HUES6 (cell line): ENCODE measurements at regions not wholly inside any gene's neighbourhood (a gene's known extent, or its start where the extent isn't known, plus 50 kb on each side); places are given as distances from the start of the nearest gene placed in this dataset.
"Not testable (repeated sequence)": the region's sequence is repeated elsewhere in the genome, so short reads cannot be mapped to it uniquely, and the experiment has no call there.

ENCODE experiments used
- H3K27ac ChIP-seq: 2 replicates; pipeline ENCODE4 v1.7.0; 2013; ENCODE audit warnings: low read depth, mild to moderate bottlenecking, low read length, inconsistent platforms
- H3K27me3 ChIP-seq: 2 replicates; pipeline ENCODE4 v1.6.1; 2013; ENCODE audit warnings: low read length; ENCODE audit not compliant: control insufficient read depth, insufficient read depth
- H3K36me3 ChIP-seq: 2 replicates; pipeline ENCODE4 v1.6.1; 2013; ENCODE audit warnings: low read length; ENCODE audit not compliant: control insufficient read depth, insufficient read depth
- H3K4me1 ChIP-seq: 2 replicates; pipeline ENCODE4 v1.6.1; 2013; ENCODE audit warnings: low read length; ENCODE audit not compliant: control insufficient read depth, insufficient read depth
- H3K4me3 ChIP-seq: 2 replicates; pipeline ENCODE4 v1.5.1; 2013; ENCODE audit warnings: low read depth, low read length
- H3K9ac ChIP-seq: one replicate; pipeline ENCODE4 v1.6.1; 2013; ENCODE audit warnings: mild to moderate bottlenecking, low read length
- H3K9me3 ChIP-seq: 2 replicates; pipeline ENCODE4 v1.6.1; 2013; ENCODE audit warnings: low read depth, low read length; ENCODE audit not compliant: control insufficient read depth, insufficient read depth

GRCh38 chr6:50394139-50394538 is 319.2 kb upstream of the TFAP2D start:
- not testable (repeated sequence) for H3K27ac ChIP-seq, H3K36me3 ChIP-seq, H3K9me3 ChIP-seq, H3K4me1 ChIP-seq, H3K9ac ChIP-seq, H3K27me3 ChIP-seq, H3K4me3 ChIP-seq

GRCh38 chr6:50404643-50405042 is 308.7 kb upstream of the TFAP2D start:
- Histone ChIP-seq H3K27ac (no peak overlapping the region), H3K27me3 (no peaks in the 10 kb centered on the region), H3K9ac (no peak overlapping the region), H3K9me3 (no peaks in the 10 kb centered on the region), H3K4me3 (no peak overlapping the region), H3K4me1 (no peaks in the 10 kb centered on the region), H3K36me3 (no peaks in the 10 kb centered on the region)

- H3K9me3 ChIP-seq: no peaks in the 10 kb centered on the region
- H3K27me3 ChIP-seq: no peaks in the 10 kb centered on the region
- no peak overlapping the region for H3K9ac ChIP-seq
- H3K4me1 ChIP-seq: 0 out of 2 replicates have a peak, but pooled peaks cover 6% of the 10 kb centered on the region
- no peak overlapping the region for H3K27ac ChIP-seq
- H3K36me3 ChIP-seq: no peaks in the 10 kb centered on the region
- no peak overlapping the region for H3K4me3 ChIP-seq
Observed at GRCh38 chr6:50410579-50410978, 302.7 kb upstream of the TFAP2D start.

- not testable (repeated sequence) for H3K27ac ChIP-seq, H3K27me3 ChIP-seq, H3K9me3 ChIP-seq, H3K9ac ChIP-seq, H3K4me3 ChIP-seq, H3K36me3 ChIP-seq, H3K4me1 ChIP-seq
Observed at GRCh38 chr6:50421041-50421440, 292.3 kb upstream of the TFAP2D start.

- H3K9me3 ChIP-seq: no peaks in the 10 kb centered on the region
- H3K27ac ChIP-seq: no peak overlapping the region
- H3K27me3 ChIP-seq: no peaks in the 10 kb centered on the region
- no peaks in the 10 kb centered on the region for H3K4me1 ChIP-seq
- no peak overlapping the region for H3K9ac ChIP-seq
- H3K4me3 ChIP-seq: no peak overlapping the region
- no peaks in the 10 kb centered on the region for H3K36me3 ChIP-seq
Observed at GRCh38 chr6:50427267-50427666, 286.1 kb upstream of the TFAP2D start.

- H3K4me1 ChIP-seq: no peaks in the 10 kb centered on the region
- no peaks in the 10 kb centered on the region for H3K9me3 ChIP-seq
- no peaks in the 10 kb centered on the region for H3K36me3 ChIP-seq
- peaks cover 31% of the 10 kb centered on the region for H3K27me3 ChIP-seq
- no peak overlapping the region for H3K9ac ChIP-seq
- no peak overlapping the region for H3K4me3 ChIP-seq
- H3K27ac ChIP-seq: no peak overlapping the region
Observed at GRCh38 chr6:50437901-50438300, 275.4 kb upstream of the TFAP2D start.

- Histone ChIP-seq H3K27me3 (peaks cover 39% of the 10 kb centered on the region), H3K9me3 (no peaks in the 10 kb centered on the region), H3K27ac (no peak overlapping the region), H3K4me1 (no peaks in the 10 kb centered on the region), H3K36me3 (no peaks in the 10 kb centered on the region), H3K4me3 (no peak overlapping the region), H3K9ac (no peak overlapping the region)
Observed at GRCh38 chr6:50442531-50443040, 270.7 kb upstream of the TFAP2D start.

- no peak overlapping the region for H3K27ac ChIP-seq
- H3K9ac ChIP-seq: no peak overlapping the region
- H3K4me1 ChIP-seq: no peaks in the 10 kb centered on the region
- H3K4me3 ChIP-seq: no peak overlapping the region
- peaks cover 34% of the 10 kb centered on the region for H3K27me3 ChIP-seq
- H3K9me3 ChIP-seq: no peaks in the 10 kb centered on the region
- H3K36me3 ChIP-seq: no peaks in the 10 kb centered on the region
Observed at GRCh38 chr6:50443144-50443543, 270.2 kb upstream of the TFAP2D start.

- Histone ChIP-seq H3K27me3 (0 out of 2 replicates have a peak, but pooled peaks cover 2% of the 10 kb centered on the region), H3K36me3 (no peaks in the 10 kb centered on the region), H3K27ac (no peak overlapping the region), H3K4me1 (no peaks in the 10 kb centered on the region), H3K9ac (no peak overlapping the region), H3K9me3 (no peaks in the 10 kb centered on the region), H3K4me3 (no peak overlapping the region)
Observed at GRCh38 chr6:50449128-50449527, 264.2 kb upstream of the TFAP2D start.

- Histone ChIP-seq H3K4me3 (no peak overlapping the region), H3K27ac (no peak overlapping the region), H3K27me3 (no peaks in the 10 kb centered on the region), H3K4me1 (no peaks in the 10 kb centered on the region), H3K9ac (no peak overlapping the region), H3K36me3 (no peaks in the 10 kb centered on the region), H3K9me3 (no peaks in the 10 kb centered on the region)
Observed at GRCh38 chr6:50451826-50452400, 261.4 kb upstream of the TFAP2D start.

- no peaks in the 10 kb centered on the region for H3K36me3 ChIP-seq
Observed at GRCh38 chr6:50455029-50455428, 258.3 kb upstream of the TFAP2D start.

GRCh38 chr6:50457351-50457750 is 256.0 kb upstream of the TFAP2D start:
- Histone ChIP-seq H3K36me3 (no peaks in the 10 kb centered on the region), H3K9ac (no peak overlapping the region)

More at GRCh38 chr6:50455029-50455428, 258.3 kb upstream of the TFAP2D start:
- Histone ChIP-seq H3K27me3 (no peaks in the 10 kb centered on the region), H3K9me3 (no peaks in the 10 kb centered on the region), H3K4me1 (no peaks in the 10 kb centered on the region), H3K4me3 (no peak overlapping the region), H3K27ac (no peak overlapping the region), H3K9ac (no peak overlapping the region)

More at GRCh38 chr6:50457351-50457750, 256.0 kb upstream of the TFAP2D start:
- Histone ChIP-seq H3K27ac (no peak overlapping the region), H3K27me3 (no peaks in the 10 kb centered on the region), H3K9me3 (no peaks in the 10 kb centered on the region), H3K4me1 (no peaks in the 10 kb centered on the region), H3K4me3 (no peak overlapping the region)
